Fibroblast of lung (primary cell): ENCODE measurements at regions not wholly inside any gene's neighbourhood (a gene's known extent, or its start where the extent isn't known, plus 50 kb on each side); places are given as distances from the start of the nearest gene placed in this dataset.
"Not testable (repeated sequence)": the region's sequence is repeated elsewhere in the genome, so short reads cannot be mapped to it uniquely, and the experiment has no call there.

Source experiments
- CTCF ChIP-seq, 2 donors: IDR thresholded peaks in 1 of 2; conservative IDR thresholded peaks in 1 of 2; 1 replicate in 1 of 2; 2 replicates in 1 of 2; pipeline ENCODE4 v1.5.1; 2011 to 2012; ENCODE audit warnings: low read length in 2 of 2, control low read depth in 1 of 2, inconsistent platforms in 1 of 2, low read depth in 1 of 2, mild to moderate bottlenecking in 1 of 2
- EZH2 ChIP-seq: IDR thresholded peaks from 2 replicates; pipeline ENCODE4 v1.5.1; 2012; ENCODE audit warnings: low read length, control low read depth, mild to moderate bottlenecking; ENCODE audit errors: missing control alignments

GRCh38 chr18:22534706-22535105 lies 117.0 kb upstream of the CTAGE1 start:
- TF ChIP-seq CTCF (conservative IDR thresholded peaks at IDR 0.05 in 1 of 2, IDR thresholded peaks at IDR 0.05 in 1 of 2; ENCODE audit: low read depth in 1 of 2, low read length in 2 of 2); EZH2: not testable (repeated sequence)
